Caco-2 (cell line): ENCODE measurements at regions not wholly inside any gene's neighbourhood (a gene's known extent, or its start where the extent isn't known, plus 50 kb on each side); places are given as distances from the start of the nearest gene placed in this dataset.

ENCODE experiments used
- BruUV-seq: library from RNA; stranded (reverse); fragments of 400-500 nt; replicated peaks from 2 replicates; lab custom pipeline; 2021; lab: Mats Ljungman, UMichigan
- CTCF ChIA-PET: fragments of 300-600 bp; sonication (Branson Sonifier 250); formaldehyde crosslinking; loops from one replicate; lab custom pipeline; 2022; ENCODE audit warnings: antibody characterized with exemption; lab: Charles Lee
- POLR2A ChIA-PET: fragments of 300-600 bp; sonication (Branson Sonifier 250); formaldehyde crosslinking; loops from one replicate; lab custom pipeline; 2022; ENCODE audit warnings: antibody characterized with exemption; lab: Charles Lee
- DNase-seq, 2 experiments: peaks; one replicate each; pipeline versions ENCODE4 v3.0.0 to v3.0.0-alpha.2; 2020 to 2022
- H3K27me3 ChIP-seq: replicated peaks from 2 replicates; pipeline ENCODE4 v1.6.0; 2011; ENCODE audit warnings: low read length; ENCODE audit not compliant: control insufficient read depth, insufficient read depth
- H3K36me3 ChIP-seq: 2 replicates; pipeline ENCODE4 v1.5.1; 2011; ENCODE audit warnings: low read length; ENCODE audit not compliant: control insufficient read depth, insufficient read depth
- H3K4me1 ChIP-seq: fragments of 250-450 bp; sonication (Bioruptor Pico); 2 replicates; pipeline ENCODE4 v1.5.1; 2020; ENCODE audit warnings: mild to moderate bottlenecking
- H3K4me3 ChIP-seq: 2 replicates; pipeline ENCODE4 v1.5.1; 2011; ENCODE audit warnings: low read depth, mild to moderate bottlenecking, control low read depth, low read length
- H3K9me3 ChIP-seq: fragments of 250-450 bp; sonication (Bioruptor Pico); 2 replicates; pipeline ENCODE4 v1.5.1; 2020; ENCODE audit warnings: mild to moderate bottlenecking, moderate library complexity
- H3K27ac Mint-ChIP-seq: one replicate; pipeline ENCODE4 v1.8.0; 2022; ENCODE audit warnings: mixed read lengths; ENCODE audit not compliant: unreplicated experiment
- H3K27me3 Mint-ChIP-seq: one replicate; pipeline ENCODE4 v1.8.0; 2022; ENCODE audit warnings: mixed read lengths; ENCODE audit not compliant: insufficient read depth, unreplicated experiment
- H3K36me3 Mint-ChIP-seq: one replicate; pipeline ENCODE4 v1.8.0; 2022; ENCODE audit warnings: mild to moderate bottlenecking, mixed read lengths; ENCODE audit not compliant: insufficient read depth, unreplicated experiment
- H3K4me1 Mint-ChIP-seq: one replicate; pipeline ENCODE4 v1.8.0; 2022; ENCODE audit warnings: low read depth, mixed read lengths; ENCODE audit not compliant: unreplicated experiment
- H3K4me3 Mint-ChIP-seq: one replicate; pipeline ENCODE4 v1.8.0; 2022; ENCODE audit warnings: mild to moderate bottlenecking, moderate library complexity, mixed read lengths; ENCODE audit not compliant: unreplicated experiment
- H3K9me3 Mint-ChIP-seq: one replicate; pipeline ENCODE4 v1.8.0; 2022; ENCODE audit warnings: mixed read lengths; ENCODE audit not compliant: unreplicated experiment
- intact Hi-C: fragments of 100-400 bp; cut with micrococcal nuclease; formaldehyde crosslinking; loops from one replicate; pipeline ENCODE4 v1.10.0; 2022; ENCODE audit not compliant: unreplicated experiment
- TF ChIP-seq, protein P1 (sequence below), 2 experiments: fragments of 200-600 bp in 1 of 2; IDR thresholded peaks; 1 replicate in 1 of 2; 2 replicates in 1 of 2; pipeline versions ENCODE4 v1.5.1 to v1.8.0; 2011 to 2022; ENCODE audit warnings: antibody characterized with exemption in 1 of 2, control low read depth in 1 of 2, inconsistent platforms in 1 of 2, low read depth in 1 of 2, low read length in 1 of 2, mild to moderate bottlenecking in 1 of 2, moderate library complexity in 1 of 2; ENCODE audit not compliant: insufficient read depth in 1 of 2, severe bottlenecking in 1 of 2, unreplicated experiment in 1 of 2

GRCh38 chr6:78583079-78583478, 284.3 kb upstream of the IRAK1BP1 start:
- CTCF ChIA-PET, result no interaction called here
- TF ChIP-seq, protein P1, sequence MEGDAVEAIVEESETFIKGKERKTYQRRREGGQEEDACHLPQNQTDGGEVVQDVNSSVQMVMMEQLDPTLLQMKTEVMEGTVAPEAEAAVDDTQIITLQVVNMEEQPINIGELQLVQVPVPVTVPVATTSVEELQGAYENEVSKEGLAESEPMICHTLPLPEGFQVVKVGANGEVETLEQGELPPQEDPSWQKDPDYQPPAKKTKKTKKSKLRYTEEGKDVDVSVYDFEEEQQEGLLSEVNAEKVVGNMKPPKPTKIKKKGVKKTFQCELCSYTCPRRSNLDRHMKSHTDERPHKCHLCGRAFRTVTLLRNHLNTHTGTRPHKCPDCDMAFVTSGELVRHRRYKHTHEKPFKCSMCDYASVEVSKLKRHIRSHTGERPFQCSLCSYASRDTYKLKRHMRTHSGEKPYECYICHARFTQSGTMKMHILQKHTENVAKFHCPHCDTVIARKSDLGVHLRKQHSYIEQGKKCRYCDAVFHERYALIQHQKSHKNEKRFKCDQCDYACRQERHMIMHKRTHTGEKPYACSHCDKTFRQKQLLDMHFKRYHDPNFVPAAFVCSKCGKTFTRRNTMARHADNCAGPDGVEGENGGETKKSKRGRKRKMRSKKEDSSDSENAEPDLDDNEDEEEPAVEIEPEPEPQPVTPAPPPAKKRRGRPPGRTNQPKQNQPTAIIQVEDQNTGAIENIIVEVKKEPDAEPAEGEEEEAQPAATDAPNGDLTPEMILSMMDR (IDR thresholded peaks at IDR 0.05; ENCODE audit: insufficient read depth in 1 of 2, low read depth in 1 of 2, low read length in 1 of 2, severe bottlenecking in 1 of 2, unreplicated experiment in 1 of 2), result no peak
- Mint-ChIP-seq H3K36me3 (no peaks in the 10 kb centered on the region), H3K9me3 (peaks cover 10% of the 10 kb centered on the region), H3K4me1 (peaks cover 10% of the 10 kb centered on the region), H3K27me3 (no peaks in the 10 kb centered on the region), H3K4me3 (no peak overlapping the region), H3K27ac (no peak overlapping the region)
- peaks cover 13% of the 10 kb centered on the region for H3K4me1 ChIP-seq
- no peak overlapping the region for H3K4me3 ChIP-seq
- H3K9me3 ChIP-seq, result no peaks in the 10 kb centered on the region; the same call in 1 of the 2 replicates
- intact Hi-C loops, result no loop called here
- POLR2A ChIA-PET, result no interaction called here
- no peaks in the 10 kb centered on the region for H3K36me3 ChIP-seq
- no TSS peak for BruUV-seq
- no peak for DNase-seq
- no peaks in the 10 kb centered on the region for H3K27me3 ChIP-seq

GRCh38 chr6:78589436-78589835, 277.9 kb upstream of the IRAK1BP1 start:
- H3K4me3 ChIP-seq, result no peak overlapping the region
- no peaks in the 10 kb centered on the region for H3K9me3 ChIP-seq
- ChIA-PET CTCF (no interaction called here), POLR2A (no interaction called here)
- BruUV-seq, result no TSS peak
- H3K27ac Mint-ChIP-seq, result no peak overlapping the region
- H3K27me3 Mint-ChIP-seq, result no peaks in the 10 kb centered on the region
- H3K4me3 Mint-ChIP-seq, result no peak overlapping the region
- H3K9me3 Mint-ChIP-seq, result peaks cover 10% of the 10 kb centered on the region
- H3K36me3 Mint-ChIP-seq, result no peaks in the 10 kb centered on the region
- TF ChIP-seq, protein P1 (IDR thresholded peaks at IDR 0.05; ENCODE audit: insufficient read depth in 1 of 2, low read depth in 1 of 2, low read length in 1 of 2, severe bottlenecking in 1 of 2, unreplicated experiment in 1 of 2), result no peak
- no peaks in the 10 kb centered on the region for H3K27me3 ChIP-seq
- DNase-seq, result no peak
- H3K36me3 ChIP-seq, result no peaks in the 10 kb centered on the region
- H3K4me1 ChIP-seq, result peaks cover 5% of the 10 kb centered on the region
- H3K4me1 Mint-ChIP-seq, result peaks cover 5% of the 10 kb centered on the region
- intact Hi-C loops, result no loop called here

GRCh38 chr6:78593898-78594667, 273.3 kb upstream of the IRAK1BP1 start:
- peaks cover 10% of the 10 kb centered on the region for H3K9me3 Mint-ChIP-seq
- H3K27ac Mint-ChIP-seq, result no peak overlapping the region
- intact Hi-C loops, result no loop called here

More at GRCh38 chr6:78593898-78594667, 273.3 kb upstream of the IRAK1BP1 start:
- Histone ChIP-seq H3K36me3 (no peaks in the 10 kb centered on the region), H3K9me3 (no peaks in the 10 kb centered on the region), H3K4me3 (no peak overlapping the region), H3K27me3 (no peaks in the 10 kb centered on the region), H3K4me1 (peaks cover 10% of the 10 kb centered on the region)
- no peak overlapping the region for H3K4me3 Mint-ChIP-seq
- H3K4me1 Mint-ChIP-seq, result peaks cover 6% of the 10 kb centered on the region
- H3K27me3 Mint-ChIP-seq, result no peaks in the 10 kb centered on the region
- TF ChIP-seq, protein P1 (IDR thresholded peaks at IDR 0.05; ENCODE audit: insufficient read depth in 1 of 2, low read depth in 1 of 2, low read length in 1 of 2, severe bottlenecking in 1 of 2, unreplicated experiment in 1 of 2), result no peak
- no peaks in the 10 kb centered on the region for H3K36me3 Mint-ChIP-seq
- BruUV-seq, result no TSS peak
- CTCF ChIA-PET, result no interaction called here
- POLR2A ChIA-PET, result no interaction called here
- DNase-seq, result no peak
